ENCODE measurements at regions not wholly inside any gene's neighbourhood (a gene's known extent, or its start where the extent isn't known, plus 50 kb on each side); places are given as distances from the start of the nearest gene placed in this dataset.

DNA sequence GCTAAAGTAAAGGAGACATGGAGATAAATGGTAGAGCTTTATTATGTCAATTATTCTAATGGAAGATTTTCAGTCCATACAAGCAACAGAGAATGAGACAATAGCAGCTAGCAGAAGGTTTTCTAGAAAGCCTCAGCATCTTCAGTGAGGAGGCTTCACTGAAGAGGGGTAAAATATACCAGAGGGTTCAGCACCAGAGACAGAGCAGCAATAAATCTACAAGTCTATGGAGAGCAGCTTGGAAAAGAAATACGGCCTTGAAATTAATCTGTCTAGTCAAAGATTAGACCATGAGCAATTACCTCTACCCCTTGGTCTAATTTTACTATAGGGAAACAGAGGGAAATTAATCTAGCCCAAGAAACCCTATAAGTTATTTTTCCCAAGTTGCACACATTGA, 185.7 kb upstream of the CRIM1 start:
- intact Hi-C loops (cut with micrococcal nuclease; ENCODE audit: unreplicated experiment): no loop called here
- no peaks in the 10 kb centered on the region for H3K27me3 ChIP-seq (ENCODE audit: insufficient read depth, low read depth)
- no peak for DNase-seq
- H4K20me1 ChIP-seq (ENCODE audit: insufficient read depth): no peaks in the 10 kb centered on the region
- CTCF ChIA-PET: no interaction called here
- no peak overlapping the region for H3K4me3 ChIP-seq
- H3K36me3 ChIP-seq (ENCODE audit: low read depth): no peaks in the 10 kb centered on the region
- BruUV-seq (replicated peaks): no TSS peak
- no peaks in the 10 kb centered on the region for H3F3A ChIP-seq (ENCODE audit: insufficient read depth, low read depth)
- H2AFZ ChIP-seq: no peak overlapping the region
- H3K79me2 ChIP-seq (ENCODE audit: low read depth): no peaks in the 10 kb centered on the region
- no peak overlapping the region for H3K27ac ChIP-seq
- TF ChIP-seq EZH2 (IDR thresholded peaks at IDR 0.05; ENCODE audit: low read depth): no peak
- TF ChIP-seq, protein P1, sequence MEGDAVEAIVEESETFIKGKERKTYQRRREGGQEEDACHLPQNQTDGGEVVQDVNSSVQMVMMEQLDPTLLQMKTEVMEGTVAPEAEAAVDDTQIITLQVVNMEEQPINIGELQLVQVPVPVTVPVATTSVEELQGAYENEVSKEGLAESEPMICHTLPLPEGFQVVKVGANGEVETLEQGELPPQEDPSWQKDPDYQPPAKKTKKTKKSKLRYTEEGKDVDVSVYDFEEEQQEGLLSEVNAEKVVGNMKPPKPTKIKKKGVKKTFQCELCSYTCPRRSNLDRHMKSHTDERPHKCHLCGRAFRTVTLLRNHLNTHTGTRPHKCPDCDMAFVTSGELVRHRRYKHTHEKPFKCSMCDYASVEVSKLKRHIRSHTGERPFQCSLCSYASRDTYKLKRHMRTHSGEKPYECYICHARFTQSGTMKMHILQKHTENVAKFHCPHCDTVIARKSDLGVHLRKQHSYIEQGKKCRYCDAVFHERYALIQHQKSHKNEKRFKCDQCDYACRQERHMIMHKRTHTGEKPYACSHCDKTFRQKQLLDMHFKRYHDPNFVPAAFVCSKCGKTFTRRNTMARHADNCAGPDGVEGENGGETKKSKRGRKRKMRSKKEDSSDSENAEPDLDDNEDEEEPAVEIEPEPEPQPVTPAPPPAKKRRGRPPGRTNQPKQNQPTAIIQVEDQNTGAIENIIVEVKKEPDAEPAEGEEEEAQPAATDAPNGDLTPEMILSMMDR (conservative IDR thresholded peaks at IDR 0.05): no peak
- no peaks in the 10 kb centered on the region for H3K9me2 ChIP-seq (ENCODE audit: insufficient read depth)
- no peaks in the 10 kb centered on the region for H3K9me3 ChIP-seq (ENCODE audit: insufficient read depth, low read depth)
- no peak overlapping the region for H3K4me2 ChIP-seq
- no peaks in the 10 kb centered on the region for H3K4me1 ChIP-seq (replicated peaks; ENCODE audit: insufficient read depth)
- POLR2A ChIA-PET (ENCODE audit: unreplicated experiment): no interaction called here

DNA sequence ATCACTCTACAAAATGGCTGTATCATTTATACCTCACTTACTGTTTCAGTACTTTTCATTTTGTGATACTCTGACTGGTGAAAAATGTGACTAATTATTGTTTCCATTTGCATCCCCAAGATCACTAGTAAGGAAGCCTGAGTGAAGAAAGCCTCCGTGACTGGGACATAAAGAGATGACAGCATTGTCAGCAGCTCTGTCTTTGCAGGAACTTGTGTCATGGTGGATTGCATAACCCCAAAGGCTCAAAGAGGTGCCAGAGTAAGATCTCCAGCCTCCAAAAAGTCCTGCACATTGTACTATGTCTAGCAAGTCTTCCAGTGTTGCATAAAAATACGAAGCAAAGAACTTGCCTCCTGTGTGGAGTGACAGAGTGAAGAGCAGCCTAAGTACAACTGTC, 187.5 kb upstream of the CRIM1 start:
- intact Hi-C loops (cut with micrococcal nuclease; ENCODE audit: unreplicated experiment): no loop called here
- POLR2A ChIA-PET (ENCODE audit: unreplicated experiment): no interaction called here

DNA sequence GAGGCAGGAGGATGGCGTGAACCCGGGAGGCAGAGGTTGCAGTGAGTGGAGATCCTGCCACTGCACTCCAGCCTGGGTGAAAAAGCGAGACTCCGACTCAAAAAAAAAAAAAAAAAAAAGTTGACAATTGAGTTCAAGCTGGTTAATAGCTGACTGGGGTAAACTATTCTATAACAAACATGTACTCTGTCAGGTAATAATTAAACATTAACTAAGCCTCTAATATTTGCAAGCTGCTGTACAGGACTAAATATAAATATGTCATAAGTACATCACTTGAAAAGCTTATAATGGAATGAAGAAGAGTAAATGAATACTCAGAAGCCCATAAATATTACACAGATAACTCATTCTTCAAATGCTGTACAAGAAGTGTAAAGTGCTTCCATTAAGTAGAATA, 190.4 kb upstream of the CRIM1 start:
- H3K27ac ChIP-seq: no peak overlapping the region
- intact Hi-C loops (cut with micrococcal nuclease; ENCODE audit: unreplicated experiment): no loop called here
- no peaks in the 10 kb centered on the region for H3K4me1 ChIP-seq (replicated peaks; ENCODE audit: insufficient read depth)
- POLR2A ChIA-PET (ENCODE audit: unreplicated experiment): no interaction called here
- no peaks in the 10 kb centered on the region for H3K79me2 ChIP-seq (ENCODE audit: low read depth)
- BruUV-seq (replicated peaks): no TSS peak
- H3K4me2 ChIP-seq: no peak overlapping the region
- no peaks in the 10 kb centered on the region for H3K27me3 ChIP-seq (ENCODE audit: insufficient read depth, low read depth)
- no peak for DNase-seq
- CTCF ChIA-PET: no interaction called here
- no peak overlapping the region for H2AFZ ChIP-seq
- H3K9me2 ChIP-seq (ENCODE audit: insufficient read depth): no peaks in the 10 kb centered on the region
- no peak overlapping the region for H3K4me3 ChIP-seq
- H4K20me1 ChIP-seq (ENCODE audit: insufficient read depth): no peaks in the 10 kb centered on the region
- no peaks in the 10 kb centered on the region for H3F3A ChIP-seq (ENCODE audit: insufficient read depth, low read depth)
- no peaks in the 10 kb centered on the region for H3K36me3 ChIP-seq (ENCODE audit: low read depth)
- TF ChIP-seq, protein P1 (conservative IDR thresholded peaks at IDR 0.05): no peak
- TF ChIP-seq EZH2 (IDR thresholded peaks at IDR 0.05; ENCODE audit: low read depth): no peak
- no peaks in the 10 kb centered on the region for H3K9me3 ChIP-seq (ENCODE audit: insufficient read depth, low read depth)

More for the DNA sequence above, 187.5 kb upstream of the CRIM1 start:
- no peak for DNase-seq
- H3K27me3 ChIP-seq (ENCODE audit: insufficient read depth, low read depth): no peaks in the 10 kb centered on the region
- no peak overlapping the region for H2AFZ ChIP-seq
- H3F3A ChIP-seq (ENCODE audit: insufficient read depth, low read depth): no peaks in the 10 kb centered on the region
- TF ChIP-seq, protein P1 (conservative IDR thresholded peaks at IDR 0.05): no peak
- no peak for TF ChIP-seq EZH2 (IDR thresholded peaks at IDR 0.05; ENCODE audit: low read depth)
- no peaks in the 10 kb centered on the region for H3K36me3 ChIP-seq (ENCODE audit: low read depth)
- no peak overlapping the region for H3K4me3 ChIP-seq
- no peak overlapping the region for H3K27ac ChIP-seq
- no peaks in the 10 kb centered on the region for H3K4me1 ChIP-seq (replicated peaks; ENCODE audit: insufficient read depth)
- CTCF ChIA-PET: no interaction called here
- no TSS peak for BruUV-seq (replicated peaks)
- no peaks in the 10 kb centered on the region for H4K20me1 ChIP-seq (ENCODE audit: insufficient read depth)
- H3K4me2 ChIP-seq: no peak overlapping the region
- no peaks in the 10 kb centered on the region for H3K79me2 ChIP-seq (ENCODE audit: low read depth)
- H3K9me2 ChIP-seq (ENCODE audit: insufficient read depth): no peaks in the 10 kb centered on the region
- H3K9me3 ChIP-seq (ENCODE audit: insufficient read depth, low read depth): no peaks in the 10 kb centered on the region

Data from PC-9 (cell line).